ENCODE measurements at regions not wholly inside any gene's neighbourhood (a gene's known extent, or its start where the extent isn't known, plus 50 kb on each side); places are given as distances from the start of the nearest gene placed in this dataset.

GRCh38 chr2:37786854-37787253 is 115.4 kb upstream of the CDC42EP3 start:
- H3K27ac ChIP-seq (ENCODE audit: low read depth, low read length), result no peak overlapping the region

GRCh38 chr2:37788602-37789209 is 117.3 kb upstream of the CDC42EP3 start:
- Histone ChIP-seq H3K79me2 (ENCODE audit: insufficient read depth, low read length) (no peaks in the 10 kb centered on the region), H3K36me3 (ENCODE audit: insufficient read depth, low read length) (no peaks in the 10 kb centered on the region), H4K20me1 (ENCODE audit: insufficient read depth, low read length) (no peaks in the 10 kb centered on the region), H3K4me2 (ENCODE audit: insufficient read depth, low read length) (no peak overlapping the region), H3K9me3 (ENCODE audit: low read depth, low read length) (peaks cover 3% of the 10 kb centered on the region), H3K4me1 (ENCODE audit: insufficient read depth, low read length) (no peaks in the 10 kb centered on the region), H3K27ac (ENCODE audit: low read depth, low read length) (no peak overlapping the region), H3K27me3 (ENCODE audit: insufficient read depth, low read length) (no peaks in the 10 kb centered on the region), H3K4me3 (ENCODE audit: insufficient read depth, low read length) (no peak overlapping the region), H2AFZ (ENCODE audit: low read length) (no peak overlapping the region)
- DNase-seq (ENCODE audit: insufficient read length, low spot score, missing footprints), result no peak
- no peak for TF ChIP-seq CTCF (IDR thresholded peaks at IDR 0.05; ENCODE audit: extremely low read depth, low read depth, low read length)

More at GRCh38 chr2:37786854-37787253, 115.4 kb upstream of the CDC42EP3 start:
- Histone ChIP-seq H3K9me3 (ENCODE audit: low read depth, low read length) (peaks cover 3% of the 10 kb centered on the region), H2AFZ (ENCODE audit: low read length) (no peak overlapping the region), H3K4me3 (ENCODE audit: insufficient read depth, low read length) (no peak overlapping the region), H3K36me3 (ENCODE audit: insufficient read depth, low read length) (no peaks in the 10 kb centered on the region), H3K4me2 (ENCODE audit: insufficient read depth, low read length) (no peak overlapping the region), H3K79me2 (ENCODE audit: insufficient read depth, low read length) (no peaks in the 10 kb centered on the region), H3K27me3 (ENCODE audit: insufficient read depth, low read length) (no peaks in the 10 kb centered on the region), H4K20me1 (ENCODE audit: insufficient read depth, low read length) (no peaks in the 10 kb centered on the region), H3K4me1 (ENCODE audit: insufficient read depth, low read length) (peaks cover 13% of the 10 kb centered on the region)
- TF ChIP-seq CTCF (IDR thresholded peaks at IDR 0.05; ENCODE audit: extremely low read depth, low read depth, low read length), result no peak
- DNase-seq (ENCODE audit: insufficient read length, low spot score, missing footprints), result no peak

- Histone ChIP-seq H3K36me3 (ENCODE audit: insufficient read depth, low read length) (no peaks in the 10 kb centered on the region), H4K20me1 (ENCODE audit: insufficient read depth, low read length) (no peaks in the 10 kb centered on the region), H3K79me2 (ENCODE audit: insufficient read depth, low read length) (no peaks in the 10 kb centered on the region), H3K27me3 (ENCODE audit: insufficient read depth, low read length) (no peaks in the 10 kb centered on the region), H3K4me3 (ENCODE audit: insufficient read depth, low read length) (no peak overlapping the region), H3K4me1 (ENCODE audit: insufficient read depth, low read length) (peaks cover 4% of the 10 kb centered on the region), H3K9me3 (ENCODE audit: low read depth, low read length) (peaks cover 3% of the 10 kb centered on the region), H3K27ac (ENCODE audit: low read depth, low read length) (no peak overlapping the region), H2AFZ (ENCODE audit: low read length) (no peak overlapping the region), H3K4me2 (ENCODE audit: insufficient read depth, low read length) (no peak overlapping the region)
- no peak for TF ChIP-seq CTCF (IDR thresholded peaks at IDR 0.05; ENCODE audit: extremely low read depth, low read depth, low read length)
- DNase-seq (ENCODE audit: insufficient read length, low spot score, missing footprints), result no peak
These were observed 118.6 kb upstream of the CDC42EP3 start for GRCh38 chr2:37790019-37790418.

GRCh38 chr2:37790462-37790861 is 119.0 kb upstream of the CDC42EP3 start:
- Histone ChIP-seq H3K27ac (ENCODE audit: low read depth, low read length) (no peak overlapping the region), H3K27me3 (ENCODE audit: insufficient read depth, low read length) (no peaks in the 10 kb centered on the region), H3K36me3 (ENCODE audit: insufficient read depth, low read length) (no peaks in the 10 kb centered on the region), H2AFZ (ENCODE audit: low read length) (no peak overlapping the region), H3K9me3 (ENCODE audit: low read depth, low read length) (peaks cover 3% of the 10 kb centered on the region), H3K4me1 (ENCODE audit: insufficient read depth, low read length) (peaks cover 8% of the 10 kb centered on the region), H4K20me1 (ENCODE audit: insufficient read depth, low read length) (no peaks in the 10 kb centered on the region), H3K79me2 (ENCODE audit: insufficient read depth, low read length) (no peaks in the 10 kb centered on the region), H3K4me3 (ENCODE audit: insufficient read depth, low read length) (no peak overlapping the region), H3K4me2 (ENCODE audit: insufficient read depth, low read length) (no peak overlapping the region)
- no peak for TF ChIP-seq CTCF (IDR thresholded peaks at IDR 0.05; ENCODE audit: extremely low read depth, low read depth, low read length)
- DNase-seq (ENCODE audit: insufficient read length, low spot score, missing footprints), result no peak
